ENCODE measurements at regions not wholly inside any gene's neighbourhood (a gene's known extent, or its start where the extent isn't known, plus 50 kb on each side); places are given as distances from the start of the nearest gene placed in this dataset.

- Histone ChIP-seq H3K36me3 (no peaks in the 10 kb centered on the region), H3K27ac (no peak overlapping the region), H3K9me3 (no peaks in the 10 kb centered on the region), H3K4me3 (no peak overlapping the region), H3K4me1 (no peaks in the 10 kb centered on the region), H3K27me3 (ENCODE audit: low read depth) (no peaks in the 10 kb centered on the region)
- TF ChIP-seq, protein P1, sequence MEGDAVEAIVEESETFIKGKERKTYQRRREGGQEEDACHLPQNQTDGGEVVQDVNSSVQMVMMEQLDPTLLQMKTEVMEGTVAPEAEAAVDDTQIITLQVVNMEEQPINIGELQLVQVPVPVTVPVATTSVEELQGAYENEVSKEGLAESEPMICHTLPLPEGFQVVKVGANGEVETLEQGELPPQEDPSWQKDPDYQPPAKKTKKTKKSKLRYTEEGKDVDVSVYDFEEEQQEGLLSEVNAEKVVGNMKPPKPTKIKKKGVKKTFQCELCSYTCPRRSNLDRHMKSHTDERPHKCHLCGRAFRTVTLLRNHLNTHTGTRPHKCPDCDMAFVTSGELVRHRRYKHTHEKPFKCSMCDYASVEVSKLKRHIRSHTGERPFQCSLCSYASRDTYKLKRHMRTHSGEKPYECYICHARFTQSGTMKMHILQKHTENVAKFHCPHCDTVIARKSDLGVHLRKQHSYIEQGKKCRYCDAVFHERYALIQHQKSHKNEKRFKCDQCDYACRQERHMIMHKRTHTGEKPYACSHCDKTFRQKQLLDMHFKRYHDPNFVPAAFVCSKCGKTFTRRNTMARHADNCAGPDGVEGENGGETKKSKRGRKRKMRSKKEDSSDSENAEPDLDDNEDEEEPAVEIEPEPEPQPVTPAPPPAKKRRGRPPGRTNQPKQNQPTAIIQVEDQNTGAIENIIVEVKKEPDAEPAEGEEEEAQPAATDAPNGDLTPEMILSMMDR (IDR thresholded peaks at IDR 0.05) = no peak
- intact Hi-C loops (cut with DNase I) = no loop called here
- ATAC-seq (no peak), DNase-seq (no peak)
These were observed 276.0 kb upstream of the IRX4 start for GRCh38 chr5:2158767-2159166.

- Histone ChIP-seq H3K4me1 (no peaks in the 10 kb centered on the region), H3K4me3 (no peak overlapping the region), H3K36me3 (no peaks in the 10 kb centered on the region), H3K27me3 (ENCODE audit: low read depth) (no peaks in the 10 kb centered on the region), H3K27ac (no peak overlapping the region), H3K9me3 (no peaks in the 10 kb centered on the region)
- TF ChIP-seq, protein P1 (IDR thresholded peaks at IDR 0.05) = no peak
- intact Hi-C loops (cut with DNase I) = no loop called here
- ATAC-seq (no peak), DNase-seq (no peak)
These were observed 275.4 kb upstream of the IRX4 start for GRCh38 chr5:2158109-2158508.

- Histone ChIP-seq H3K4me1 (no peaks in the 10 kb centered on the region), H3K36me3 (no peaks in the 10 kb centered on the region), H3K27ac (no peak overlapping the region), H3K9me3 (no peaks in the 10 kb centered on the region), H3K4me3 (no peak overlapping the region), H3K27me3 (ENCODE audit: low read depth) (no peaks in the 10 kb centered on the region)
- DNase-seq = no peak
- TF ChIP-seq, protein P1 (IDR thresholded peaks at IDR 0.05) = no peak
- ATAC-seq = no peak
- intact Hi-C loops (cut with DNase I) = no loop called here
These were observed 274.6 kb upstream of the IRX4 start for GRCh38 chr5:2157372-2157771.

DNA sequence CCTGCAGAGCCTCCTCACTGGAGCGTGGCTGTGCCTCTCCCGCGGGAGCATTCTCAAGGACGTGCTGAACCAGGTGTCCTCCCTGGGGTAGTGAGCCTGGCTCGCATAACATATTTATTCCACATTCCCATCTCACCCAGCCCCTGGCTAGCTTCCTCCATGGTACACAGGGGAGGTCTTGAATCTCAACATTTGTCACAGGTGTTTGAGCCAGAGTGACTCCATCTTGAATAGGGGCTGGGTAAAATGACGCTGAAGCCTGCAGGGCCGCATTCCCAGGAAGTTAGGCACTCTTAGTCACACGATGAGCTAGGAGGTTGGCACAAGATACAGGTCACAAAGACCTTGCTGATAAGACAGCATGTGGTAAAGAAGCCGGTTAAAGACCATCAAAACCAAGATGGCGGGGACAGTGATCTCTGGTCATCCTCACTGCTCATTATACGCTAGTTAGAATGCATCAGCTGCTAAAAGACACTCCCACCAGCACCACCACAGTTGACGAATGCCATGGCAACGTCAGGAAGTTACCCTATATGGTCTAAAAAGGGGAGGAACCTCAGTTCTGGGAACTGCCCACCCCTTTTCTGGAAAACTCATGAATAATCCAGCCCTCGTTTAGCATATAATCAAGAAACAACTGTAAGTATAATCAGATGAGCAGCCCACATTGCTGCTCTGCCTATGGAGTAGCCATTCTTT, 273.8 kb upstream of the IRX4 start:
- DNase-seq (no peak), ATAC-seq (no peak)
- no peaks in the 10 kb centered on the region for H3K27me3 ChIP-seq (ENCODE audit: low read depth)
- H3K9me3 ChIP-seq = no peaks in the 10 kb centered on the region
- H3K4me1 ChIP-seq = no peaks in the 10 kb centered on the region
- intact Hi-C loops (cut with DNase I) = no loop called here
- H3K27ac ChIP-seq = no peak overlapping the region
- no peaks in the 10 kb centered on the region for H3K36me3 ChIP-seq
- H3K4me3 ChIP-seq = no peak overlapping the region
- TF ChIP-seq, protein P1 (IDR thresholded peaks at IDR 0.05) = no peak

- H3K27me3 ChIP-seq (ENCODE audit: low read depth) = peaks cover 4% of the 10 kb centered on the region
- no peak overlapping the region for H3K27ac ChIP-seq
- TF ChIP-seq, protein P1 (IDR thresholded peaks at IDR 0.05) = no peak
- no peaks in the 10 kb centered on the region for H3K9me3 ChIP-seq
- intact Hi-C loops (cut with DNase I) = no loop called here
- no peak overlapping the region for H3K4me3 ChIP-seq
- H3K4me1 ChIP-seq = no peaks in the 10 kb centered on the region
- no peak for ATAC-seq
- no peak for DNase-seq
- H3K36me3 ChIP-seq = no peaks in the 10 kb centered on the region
These were observed 272.8 kb upstream of the IRX4 start for GRCh38 chr5:2155556-2155955.

All from lower lobe of right lung (tissue), 2 donors.